HCT116 (cell line): ENCODE measurements at regions not wholly inside any gene's neighbourhood (a gene's known extent, or its start where the extent isn't known, plus 50 kb on each side); places are given as distances from the start of the nearest gene placed in this dataset.

Experiments used
- EZH2 ChIP-seq: fragments of 200-600 bp; sonication (generic); IDR thresholded peaks from 2 replicates; pipeline ENCODE4 v1.6.1; 2017; ENCODE audit warnings: antibody characterized with exemption, mixed run types
- EZH2phosphoT487 ChIP-seq: fragments of 200-600 bp; IDR thresholded peaks from 2 replicates; pipeline ENCODE4 v1.6.1; 2018; ENCODE audit warnings: antibody characterized with exemption, borderline replicate concordance
- POLR2A ChIP-seq: IDR thresholded peaks from 2 replicates; pipeline ENCODE4 v1.7.0; 2011; ENCODE audit warnings: borderline replicate concordance; ENCODE audit not compliant: insufficient read depth, insufficient read length; ENCODE audit errors: extremely low read depth
- POLR2AphosphoS5 ChIP-seq: IDR thresholded peaks from 2 replicates; pipeline ENCODE4 v1.6.1; 2011; ENCODE audit warnings: mild to moderate bottlenecking, low read depth, low read length, moderate library complexity
- RAD21 ChIP-seq: IDR thresholded peaks from 2 replicates; pipeline ENCODE4 v1.6.1; 2012; ENCODE audit warnings: low read depth, mild to moderate bottlenecking
- SIN3A ChIP-seq: IDR thresholded peaks from 2 replicates; pipeline ENCODE4 v1.6.1; 2012; ENCODE audit warnings: low read depth
- SP1 ChIP-seq: IDR thresholded peaks from 2 replicates; pipeline ENCODE4 v1.6.1; 2012; ENCODE audit warnings: low read depth
- TCF7L2 ChIP-seq: IDR thresholded peaks from 2 replicates; pipeline ENCODE4 v1.7.0; 2011; ENCODE audit warnings: borderline replicate concordance, inconsistent platforms; ENCODE audit not compliant: insufficient read depth, insufficient read length; ENCODE audit errors: extremely low read depth
- YY1 ChIP-seq: IDR thresholded peaks from 2 replicates; pipeline ENCODE4 v1.6.1; 2011; ENCODE audit warnings: low read length, low read depth, moderate library complexity, mild to moderate bottlenecking; ENCODE audit not compliant: insufficient replicate concordance; ENCODE audit errors: extremely low read depth
- TF ChIP-seq, protein P1 (sequence below), 3 experiments: fragments of 200-600 bp in 1 of 3; sonication (generic) in 1 of 3; IDR thresholded peaks in 2 of 3; conservative IDR thresholded peaks in 1 of 3; 2 replicates each; pipeline ENCODE4 v1.5.1; 2012 to 2017; ENCODE audit warnings: low read depth in 2 of 3, low read length in 2 of 3, antibody characterized with exemption in 1 of 3, borderline replicate concordance in 1 of 3, control low read depth in 1 of 3, mild to moderate bottlenecking in 1 of 3, mixed read lengths in 1 of 3, mixed run types in 1 of 3, moderate library complexity in 1 of 3; ENCODE audit not compliant: insufficient read depth in 1 of 3
- TF ChIP-seq, protein P2 (sequence below): IDR thresholded peaks from 2 replicates; pipeline ENCODE4 v1.6.1; 2012; ENCODE audit warnings: low read depth

DNA sequence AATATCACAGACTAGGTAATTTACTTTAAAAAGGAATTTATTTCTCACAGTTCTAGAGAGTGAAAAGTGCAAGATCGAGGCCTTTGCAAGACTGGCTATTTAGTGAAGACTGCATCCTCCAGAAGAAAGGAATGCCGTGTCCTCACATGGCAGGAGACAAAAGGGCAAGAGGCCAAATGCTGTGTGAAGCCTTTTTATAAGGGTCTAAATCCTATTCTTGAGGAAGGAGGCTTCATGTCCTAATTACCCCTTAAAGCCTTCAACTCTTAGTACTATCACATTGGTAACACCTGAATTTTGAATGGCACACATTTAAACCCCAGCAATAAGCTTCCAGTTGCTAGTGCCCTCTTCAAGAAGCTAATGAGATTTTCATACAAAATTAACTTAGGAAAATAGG is 1882.3 kb upstream of the PIK3C3 start:
- TF ChIP-seq SIN3A (no peak), POLR2AphosphoS5 (no peak), EZH2phosphoT487 (no peak), RAD21 (no peak), POLR2A (no peak), TCF7L2 (no peak), EZH2 (no peak), YY1 (no peak), SP1 (no peak)
- TF ChIP-seq, protein P1, sequence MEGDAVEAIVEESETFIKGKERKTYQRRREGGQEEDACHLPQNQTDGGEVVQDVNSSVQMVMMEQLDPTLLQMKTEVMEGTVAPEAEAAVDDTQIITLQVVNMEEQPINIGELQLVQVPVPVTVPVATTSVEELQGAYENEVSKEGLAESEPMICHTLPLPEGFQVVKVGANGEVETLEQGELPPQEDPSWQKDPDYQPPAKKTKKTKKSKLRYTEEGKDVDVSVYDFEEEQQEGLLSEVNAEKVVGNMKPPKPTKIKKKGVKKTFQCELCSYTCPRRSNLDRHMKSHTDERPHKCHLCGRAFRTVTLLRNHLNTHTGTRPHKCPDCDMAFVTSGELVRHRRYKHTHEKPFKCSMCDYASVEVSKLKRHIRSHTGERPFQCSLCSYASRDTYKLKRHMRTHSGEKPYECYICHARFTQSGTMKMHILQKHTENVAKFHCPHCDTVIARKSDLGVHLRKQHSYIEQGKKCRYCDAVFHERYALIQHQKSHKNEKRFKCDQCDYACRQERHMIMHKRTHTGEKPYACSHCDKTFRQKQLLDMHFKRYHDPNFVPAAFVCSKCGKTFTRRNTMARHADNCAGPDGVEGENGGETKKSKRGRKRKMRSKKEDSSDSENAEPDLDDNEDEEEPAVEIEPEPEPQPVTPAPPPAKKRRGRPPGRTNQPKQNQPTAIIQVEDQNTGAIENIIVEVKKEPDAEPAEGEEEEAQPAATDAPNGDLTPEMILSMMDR (IDR thresholded peaks at IDR 0.05 in 2 of 3, conservative IDR thresholded peaks at IDR 0.05 in 1 of 3; ENCODE audit: borderline replicate concordance in 1 of 3, insufficient read depth in 1 of 3, low read depth in 2 of 3, low read length in 2 of 3): no peak
- TF ChIP-seq, protein P2, sequence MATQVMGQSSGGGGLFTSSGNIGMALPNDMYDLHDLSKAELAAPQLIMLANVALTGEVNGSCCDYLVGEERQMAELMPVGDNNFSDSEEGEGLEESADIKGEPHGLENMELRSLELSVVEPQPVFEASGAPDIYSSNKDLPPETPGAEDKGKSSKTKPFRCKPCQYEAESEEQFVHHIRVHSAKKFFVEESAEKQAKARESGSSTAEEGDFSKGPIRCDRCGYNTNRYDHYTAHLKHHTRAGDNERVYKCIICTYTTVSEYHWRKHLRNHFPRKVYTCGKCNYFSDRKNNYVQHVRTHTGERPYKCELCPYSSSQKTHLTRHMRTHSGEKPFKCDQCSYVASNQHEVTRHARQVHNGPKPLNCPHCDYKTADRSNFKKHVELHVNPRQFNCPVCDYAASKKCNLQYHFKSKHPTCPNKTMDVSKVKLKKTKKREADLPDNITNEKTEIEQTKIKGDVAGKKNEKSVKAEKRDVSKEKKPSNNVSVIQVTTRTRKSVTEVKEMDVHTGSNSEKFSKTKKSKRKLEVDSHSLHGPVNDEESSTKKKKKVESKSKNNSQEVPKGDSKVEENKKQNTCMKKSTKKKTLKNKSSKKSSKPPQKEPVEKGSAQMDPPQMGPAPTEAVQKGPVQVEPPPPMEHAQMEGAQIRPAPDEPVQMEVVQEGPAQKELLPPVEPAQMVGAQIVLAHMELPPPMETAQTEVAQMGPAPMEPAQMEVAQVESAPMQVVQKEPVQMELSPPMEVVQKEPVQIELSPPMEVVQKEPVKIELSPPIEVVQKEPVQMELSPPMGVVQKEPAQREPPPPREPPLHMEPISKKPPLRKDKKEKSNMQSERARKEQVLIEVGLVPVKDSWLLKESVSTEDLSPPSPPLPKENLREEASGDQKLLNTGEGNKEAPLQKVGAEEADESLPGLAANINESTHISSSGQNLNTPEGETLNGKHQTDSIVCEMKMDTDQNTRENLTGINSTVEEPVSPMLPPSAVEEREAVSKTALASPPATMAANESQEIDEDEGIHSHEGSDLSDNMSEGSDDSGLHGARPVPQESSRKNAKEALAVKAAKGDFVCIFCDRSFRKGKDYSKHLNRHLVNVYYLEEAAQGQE: no peak
